Spleen (tissue), 11 donors: ENCODE measurements at regions not wholly inside any gene's neighbourhood (a gene's known extent, or its start where the extent isn't known, plus 50 kb on each side); places are given as distances from the start of the nearest gene placed in this dataset.

Experiments used
- DNase-seq: peaks from one replicate; pipeline ENCODE4 v3.0.0-alpha.2; 2020
- H3K27ac ChIP-seq, 8 donors: fragments of 200-600 bp; sonication (generic) in 7 of 8; 1 replicate in 4 of 8; 2 replicates in 4 of 8; pipeline versions ENCODE4 v1.5.0 to v1.8.0; 2016 to 2021; ENCODE audit warnings: inconsistent platforms in 4 of 8, mild to moderate bottlenecking in 4 of 8, moderate library complexity in 1 of 8
- H3K27me3 ChIP-seq, 7 donors: fragments of 200-600 bp; sonication (generic) in 6 of 7; replicated peaks in 1 of 7; 1 replicate in 4 of 7; 2 replicates in 3 of 7; pipeline versions ENCODE4 v1.5.0 to v1.8.0; 2016 to 2021; ENCODE audit warnings: inconsistent platforms in 3 of 7, mild to moderate bottlenecking in 1 of 7
- H3K36me3 ChIP-seq, 6 donors: fragments of 200-600 bp; sonication (generic) in 5 of 6; 1 replicate in 4 of 6; 2 replicates in 2 of 6; pipeline versions ENCODE4 v1.5.0 to v1.8.0; 2016 to 2021; ENCODE audit warnings: inconsistent platforms in 2 of 6
- H3K4me1 ChIP-seq, 6 donors: fragments of 200-600 bp; sonication (generic) in 5 of 6; 1 replicate in 3 of 6; 2 replicates in 3 of 6; pipeline versions ENCODE4 v1.5.0 to v1.8.0; 2016 to 2021; ENCODE audit warnings: inconsistent platforms in 3 of 6
- H3K4me3 ChIP-seq, 8 donors: fragments of 200-600 bp; sonication (generic) in 7 of 8; 1 replicate in 4 of 8; 2 replicates in 4 of 8; pipeline versions ENCODE4 v1.5.0 to v1.8.0; 2016 to 2021; ENCODE audit warnings: inconsistent platforms in 4 of 8, mild to moderate bottlenecking in 4 of 8, moderate library complexity in 2 of 8
- H3K9me3 ChIP-seq, 8 donors: fragments of 200-600 bp; sonication (generic) in 7 of 8; 1 replicate in 4 of 8; 2 replicates in 4 of 8; pipeline versions ENCODE4 v1.5.0 to v1.8.0; 2016 to 2021; ENCODE audit warnings: inconsistent platforms in 4 of 8
- CTCF ChIP-seq, 11 experiments: fragments of 200-600 bp in 7 of 11; fragments of 450-650 bp in 4 of 11; sonication (generic) in 4 of 11; IDR thresholded peaks in 8 of 11; conservative IDR thresholded peaks in 3 of 11; 1 replicate in 7 of 11; 2 replicates in 4 of 11; pipeline versions ENCODE4 v1.4.0 to v1.8.0; 2016 to 2021; ENCODE audit warnings: antibody characterized with exemption in 11 of 11, inconsistent platforms in 4 of 11, mild to moderate bottlenecking in 1 of 11
- POLR2A ChIP-seq, 3 donors: fragments of 450-650 bp; IDR thresholded peaks; one replicate each; pipeline ENCODE4 v1.5.1; 2017; ENCODE audit warnings: antibody characterized with exemption in 3 of 3, mild to moderate bottlenecking in 1 of 3
- POLR2AphosphoS5 ChIP-seq, 3 donors: sonication (generic); formaldehyde crosslinking; IDR thresholded peaks; one replicate each; pipeline ENCODE4 v1.5.1; 2017; ENCODE audit warnings: antibody characterized with exemption in 3 of 3
- WGBS, 5 donors: extraction: QIAGEN DNeasy Blood & Tissue Kit in 3 of 5; methylation state at CpG; one replicate each; pipeline versions ENCODE4 v1.1.5 to v1.1.7; 2013 to 2018; 5-methylcytosine and 5-hydroxymethylcytosine counted together
- intact Hi-C: fragments of 100-400 bp; cut with DNase I; formaldehyde crosslinking; loops from one replicate; pipeline ENCODE4 v1.15.0; 2023; ENCODE audit warnings: low total_unique reads
- donor health status: healthy with polysubstance abuse.
- donor health status: DM: no; HTN: no; CAD: no; lungs with moderate emphysema.
- donor health status: DM: no; HTN: no; CAD: no.
- donor health status: Bipolar disorder and iron deficiency.
- donor health status: healthy.
- donor health status: DM: no; HTN: no; CAD: no.
- donor health status: DM: yes; HTN: yes; CAD: no.

DNA sequence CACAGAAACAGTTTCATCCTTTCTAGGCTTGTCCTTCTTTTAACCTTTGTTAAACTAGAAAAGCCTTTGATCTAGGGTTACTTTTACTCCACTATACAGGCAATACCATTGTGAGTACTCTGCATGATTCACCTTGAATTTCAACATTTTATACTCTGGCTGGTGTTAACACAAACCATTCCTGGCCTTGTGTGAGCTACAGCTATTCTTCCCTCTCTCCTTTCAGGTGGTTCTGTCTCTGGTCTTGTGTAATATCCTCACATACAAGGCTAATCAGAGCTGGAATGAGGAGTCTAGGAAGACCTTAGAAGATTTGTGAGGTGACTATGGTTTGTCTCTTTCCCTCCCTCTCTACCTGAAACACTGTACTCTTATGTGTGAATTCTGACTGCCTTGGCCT is 837.4 kb upstream of the USP15 start:
- intact Hi-C loops = no loop called here
- no peak for DNase-seq
- Histone ChIP-seq H3K4me3 (no peak overlapping the region), H3K9me3 (peaks cover 0 to 24% (median 5%) of the 10 kb centered on the region in 8 donors), H3K4me1 (no peaks in the 10 kb centered on the region), H3K36me3 (no peaks in the 10 kb centered on the region), H3K27me3 (no peaks in the 10 kb centered on the region), H3K27ac (no peak overlapping the region)
- TF ChIP-seq POLR2AphosphoS5 (IDR thresholded peaks at IDR 0.05) (no peak), CTCF (IDR thresholded peaks at IDR 0.05 in 8 of 11, conservative IDR thresholded peaks at IDR 0.05 in 3 of 11) (no peak), POLR2A (IDR thresholded peaks at IDR 0.05) (no peak)

- H3K4me1 ChIP-seq = no peaks in the 10 kb centered on the region
- H3K9me3 ChIP-seq = peaks cover 0 to 5% (median 0%) of the 10 kb centered on the region in 8 donors
- H3K36me3 ChIP-seq = no peaks in the 10 kb centered on the region
- intact Hi-C loops = no loop called here
- H3K4me3 ChIP-seq = no peak overlapping the region
- no peak for DNase-seq
- TF ChIP-seq POLR2AphosphoS5 (IDR thresholded peaks at IDR 0.05) = no peak
- TF ChIP-seq POLR2A (IDR thresholded peaks at IDR 0.05) = no peak
- no peak for TF ChIP-seq CTCF (IDR thresholded peaks at IDR 0.05 in 8 of 11, conservative IDR thresholded peaks at IDR 0.05 in 3 of 11)
- no peak overlapping the region for H3K27ac ChIP-seq
- 60 to 92% (median 78%) methylated on average over 1 of the region's 1 CpG for WGBS, 5 donors
- H3K27me3 ChIP-seq = no peaks in the 10 kb centered on the region
These were observed 808.1 kb upstream of the USP15 start for GRCh38 chr12:61452076-61452475.

DNA sequence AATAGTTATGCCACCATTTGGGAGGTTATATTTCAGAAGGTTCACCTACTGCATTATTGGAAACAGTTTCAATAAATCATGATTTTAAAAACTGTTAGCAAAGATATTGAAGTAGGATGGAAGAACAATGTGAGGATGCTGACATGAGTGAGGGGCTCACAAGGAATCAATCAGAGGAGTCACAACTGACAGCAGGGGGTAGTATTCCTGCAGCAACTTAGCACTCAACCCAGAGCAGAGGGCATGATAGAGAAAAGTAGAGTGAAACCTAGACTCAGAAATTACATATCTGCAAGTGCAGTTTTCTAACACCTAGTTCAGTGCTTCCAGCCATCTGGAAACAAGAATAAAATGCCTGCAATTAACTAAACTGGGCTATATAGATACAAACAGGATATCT is 772.5 kb upstream of the USP15 start:
- no peak overlapping the region for H3K27ac ChIP-seq
- TF ChIP-seq POLR2AphosphoS5 (IDR thresholded peaks at IDR 0.05) = no peak
- TF ChIP-seq POLR2A (IDR thresholded peaks at IDR 0.05) = no peak
- no peak for TF ChIP-seq CTCF (IDR thresholded peaks at IDR 0.05 in 8 of 11, conservative IDR thresholded peaks at IDR 0.05 in 3 of 11)
- peaks cover 0 to 14% (median 4%) of the 10 kb centered on the region in 8 donors for H3K9me3 ChIP-seq
- no peak overlapping the region for H3K4me3 ChIP-seq
- H3K36me3 ChIP-seq = no peaks in the 10 kb centered on the region
- intact Hi-C loops = no loop called here
- no peaks in the 10 kb centered on the region for H3K27me3 ChIP-seq
- H3K4me1 ChIP-seq = no peaks in the 10 kb centered on the region
- DNase-seq = no peak

DNA sequence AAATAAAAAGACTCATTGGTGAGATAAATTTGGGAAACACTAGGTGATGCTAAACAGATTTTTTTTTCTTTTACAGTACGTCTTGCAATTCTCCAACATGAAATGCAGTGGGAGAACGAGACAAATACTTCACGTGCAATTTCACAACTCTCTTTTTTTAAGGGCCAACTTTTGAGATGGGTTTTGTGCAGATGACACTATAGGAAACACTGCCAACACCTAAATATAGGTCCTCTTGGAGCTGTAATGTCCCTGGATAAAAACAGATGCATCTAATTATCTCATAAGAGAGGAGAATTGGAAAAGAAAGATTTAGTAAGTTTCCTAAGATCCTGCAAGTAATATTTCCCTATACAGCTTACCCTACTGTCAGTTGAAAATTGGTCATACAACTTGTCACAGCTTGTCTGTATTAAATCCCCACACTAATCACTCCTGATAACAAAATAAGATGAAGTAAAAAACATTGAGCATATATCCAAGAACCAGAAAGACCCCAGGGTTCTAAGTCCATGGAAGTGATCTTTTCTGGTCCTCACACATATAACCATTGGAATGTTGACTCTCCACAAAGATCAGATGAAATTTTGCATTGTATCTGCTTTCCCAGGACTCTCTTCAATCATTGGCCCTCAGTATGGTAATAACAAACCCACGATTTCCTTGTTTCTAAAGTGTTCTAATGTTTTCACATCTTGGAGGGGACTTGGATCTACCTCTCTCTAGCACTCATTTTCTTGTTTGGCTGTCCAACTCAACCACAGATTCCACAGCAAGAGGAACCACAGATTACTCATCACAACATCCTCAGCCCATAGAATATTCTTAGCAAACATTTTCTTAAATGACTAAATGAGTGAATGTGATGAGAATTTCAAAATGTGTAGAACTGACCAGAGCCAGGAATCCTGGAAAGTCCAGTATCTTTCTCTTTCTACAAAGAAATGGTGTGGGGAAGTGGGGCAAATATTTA is 769.4 kb upstream of the USP15 start:
- no peak for DNase-seq
- no peak overlapping the region for H3K27ac ChIP-seq
- no peaks in the 10 kb centered on the region for H3K36me3 ChIP-seq
- H3K27me3 ChIP-seq = no peaks in the 10 kb centered on the region
- 52 to 67% (median 65%) methylated on average over 4 of the region's 4 CpGs for WGBS, 5 donors
- peaks cover 0 to 11% (median 2%) of the 10 kb centered on the region in 8 donors for H3K9me3 ChIP-seq
- TF ChIP-seq CTCF (IDR thresholded peaks at IDR 0.05 in 8 of 11, conservative IDR thresholded peaks at IDR 0.05 in 3 of 11) (no peak), POLR2A (IDR thresholded peaks at IDR 0.05) (no peak), POLR2AphosphoS5 (IDR thresholded peaks at IDR 0.05) (no peak)
- no peak overlapping the region for H3K4me3 ChIP-seq
- intact Hi-C loops = no loop called here
- H3K4me1 ChIP-seq = no peaks in the 10 kb centered on the region
